ENCODE measurements at regions not wholly inside any gene's neighbourhood (a gene's known extent, or its start where the extent isn't known, plus 50 kb on each side); places are given as distances from the start of the nearest gene placed in this dataset.

DNA sequence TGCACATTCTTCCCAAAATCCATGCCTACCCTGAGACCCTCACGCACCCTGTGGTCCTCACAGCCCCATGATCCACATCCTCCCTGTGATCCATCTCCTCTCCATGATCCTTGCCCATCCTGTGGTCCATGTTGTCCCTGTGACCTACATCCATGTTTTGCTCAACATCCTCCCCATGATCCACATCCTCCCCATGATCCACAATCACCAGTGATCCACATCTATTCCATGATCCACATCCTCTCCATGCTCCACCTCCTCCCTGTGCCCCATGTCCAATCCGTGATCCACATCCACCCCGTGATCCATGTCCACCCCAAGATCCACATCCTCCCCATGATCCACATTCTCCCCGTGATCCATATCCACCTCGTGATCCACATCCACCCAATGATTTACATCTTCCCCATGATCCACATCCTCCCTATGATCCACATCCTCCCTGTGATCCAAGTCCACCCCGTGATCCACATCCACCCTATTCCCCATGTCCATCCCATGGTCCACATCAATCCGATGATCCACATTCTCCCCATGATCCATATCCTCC, 281.2 kb downstream of the MYCN start:
- TF ChIP-seq, protein P1, sequence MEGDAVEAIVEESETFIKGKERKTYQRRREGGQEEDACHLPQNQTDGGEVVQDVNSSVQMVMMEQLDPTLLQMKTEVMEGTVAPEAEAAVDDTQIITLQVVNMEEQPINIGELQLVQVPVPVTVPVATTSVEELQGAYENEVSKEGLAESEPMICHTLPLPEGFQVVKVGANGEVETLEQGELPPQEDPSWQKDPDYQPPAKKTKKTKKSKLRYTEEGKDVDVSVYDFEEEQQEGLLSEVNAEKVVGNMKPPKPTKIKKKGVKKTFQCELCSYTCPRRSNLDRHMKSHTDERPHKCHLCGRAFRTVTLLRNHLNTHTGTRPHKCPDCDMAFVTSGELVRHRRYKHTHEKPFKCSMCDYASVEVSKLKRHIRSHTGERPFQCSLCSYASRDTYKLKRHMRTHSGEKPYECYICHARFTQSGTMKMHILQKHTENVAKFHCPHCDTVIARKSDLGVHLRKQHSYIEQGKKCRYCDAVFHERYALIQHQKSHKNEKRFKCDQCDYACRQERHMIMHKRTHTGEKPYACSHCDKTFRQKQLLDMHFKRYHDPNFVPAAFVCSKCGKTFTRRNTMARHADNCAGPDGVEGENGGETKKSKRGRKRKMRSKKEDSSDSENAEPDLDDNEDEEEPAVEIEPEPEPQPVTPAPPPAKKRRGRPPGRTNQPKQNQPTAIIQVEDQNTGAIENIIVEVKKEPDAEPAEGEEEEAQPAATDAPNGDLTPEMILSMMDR (IDR thresholded peaks at IDR 0.05): no peak
- no peak for TF ChIP-seq EZH2 (IDR thresholded peaks at IDR 0.05; ENCODE audit: borderline replicate concordance, insufficient read depth, low read depth, low read length, poor library complexity, severe bottlenecking)

Data from B cell (primary cell).